GM18868 (cell line): ENCODE measurements at regions not wholly inside any gene's neighbourhood (a gene's known extent, or its start where the extent isn't known, plus 50 kb on each side); places are given as distances from the start of the nearest gene placed in this dataset.

Experiments
- ATAC-seq: cut with Tn5 transposase; IDR thresholded peaks from one replicate; pipeline ENCODE4 v1.9.1; 2021; ENCODE audit warnings: mild to moderate bottlenecking, moderate library complexity; ENCODE audit not compliant: unreplicated experiment

DNA sequence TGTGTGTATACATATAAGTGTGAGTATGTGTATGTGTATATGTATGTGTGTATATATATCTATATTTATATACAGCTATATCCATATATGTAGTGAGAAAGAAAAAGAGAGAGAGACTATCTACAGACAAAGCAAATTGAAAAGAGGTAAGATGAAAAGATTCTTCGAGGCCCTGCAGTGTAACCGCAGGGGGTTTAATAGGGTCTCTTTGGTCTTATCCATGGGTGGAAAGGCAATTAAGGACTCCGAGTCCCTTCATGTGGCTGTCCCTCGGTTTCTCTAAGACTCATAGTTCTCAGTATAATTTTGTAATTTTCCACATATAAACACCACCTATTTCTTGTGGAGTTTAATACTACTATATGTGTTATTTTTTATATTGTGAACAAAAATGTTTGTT is 50.6 kb upstream of the JAZF1 start:
- no peak for ATAC-seq

DNA sequence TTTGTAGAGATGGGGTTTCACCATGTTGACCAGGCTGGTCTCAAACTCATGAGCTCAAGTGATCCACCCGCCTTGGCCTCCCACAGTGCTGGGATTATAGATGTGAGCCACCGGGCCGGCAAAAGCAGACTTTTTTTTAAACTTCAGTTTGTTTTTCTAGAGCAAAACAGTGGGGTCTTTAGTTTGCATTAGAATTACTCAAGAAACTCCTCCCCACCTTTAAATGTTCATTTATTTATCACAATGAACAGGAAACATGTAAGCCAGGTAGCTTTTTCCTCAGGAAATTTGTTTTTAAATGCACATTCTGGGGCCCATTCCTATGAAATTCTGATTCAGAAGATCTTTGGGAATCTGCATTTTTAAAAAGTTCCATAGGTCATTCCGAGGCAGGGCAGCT is 56.0 kb upstream of the JAZF1 start:
- ATAC-seq, result no peak

DNA sequence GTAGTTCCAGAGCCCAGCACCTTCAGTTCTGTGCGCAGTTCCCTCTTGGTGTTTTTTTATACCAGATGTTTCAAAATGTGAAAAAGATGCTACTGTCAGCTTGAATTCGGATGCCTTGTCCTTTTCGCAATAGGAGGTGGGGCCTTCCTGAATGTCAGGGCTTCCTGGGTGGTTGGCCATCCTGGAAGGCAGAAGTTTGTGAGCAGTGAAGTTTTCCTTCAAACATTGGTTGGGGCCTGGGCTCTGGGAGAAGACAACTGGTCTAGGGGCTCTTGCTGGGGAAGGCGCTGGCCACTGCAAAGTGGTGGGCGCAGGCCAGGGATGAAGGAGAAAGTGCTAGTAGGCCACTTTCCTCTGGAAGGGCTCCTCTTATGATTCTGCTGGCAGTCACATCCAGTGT is 56.8 kb upstream of the JAZF1 start:
- ATAC-seq, result no peak

DNA sequence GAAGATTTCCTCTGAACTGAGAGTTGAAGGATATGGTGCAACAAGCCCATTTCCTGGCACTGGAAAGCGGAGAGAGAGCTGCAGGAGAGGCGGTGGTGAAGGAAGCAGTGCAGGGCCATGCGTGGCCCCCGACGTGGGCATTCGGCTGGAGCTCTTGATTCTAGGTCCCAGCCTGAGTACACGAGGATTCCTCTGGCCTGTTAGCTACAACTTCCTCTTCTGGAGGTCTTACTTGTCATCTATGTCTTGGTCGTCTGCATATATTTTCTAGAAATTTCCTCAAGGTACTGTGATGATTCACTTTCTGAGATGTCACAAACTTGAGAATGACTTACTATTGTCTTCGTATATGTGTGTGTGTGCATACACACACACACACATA is 59.2 kb upstream of the JAZF1 start:
- no peak for ATAC-seq

DNA sequence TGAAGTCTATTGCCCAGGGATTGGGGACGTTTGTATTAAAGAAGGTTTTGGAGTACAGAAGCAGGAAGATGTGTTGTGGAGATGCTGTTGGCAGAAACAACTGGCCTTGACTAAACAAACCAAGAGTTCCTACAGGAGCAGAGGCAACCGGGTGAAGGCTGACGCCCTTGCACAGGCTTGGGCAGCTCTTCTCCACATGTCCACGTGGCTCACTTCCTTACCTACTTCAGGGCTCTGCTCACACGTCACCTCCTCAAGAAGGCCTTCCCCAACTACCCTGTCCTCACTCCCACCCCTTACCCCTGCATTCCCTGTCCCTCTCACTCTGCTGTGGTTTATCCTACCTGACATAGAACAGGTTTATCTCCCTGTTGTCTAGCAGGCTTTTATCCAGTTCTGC is 59.9 kb upstream of the JAZF1 start:
- ATAC-seq, result no peak

DNA sequence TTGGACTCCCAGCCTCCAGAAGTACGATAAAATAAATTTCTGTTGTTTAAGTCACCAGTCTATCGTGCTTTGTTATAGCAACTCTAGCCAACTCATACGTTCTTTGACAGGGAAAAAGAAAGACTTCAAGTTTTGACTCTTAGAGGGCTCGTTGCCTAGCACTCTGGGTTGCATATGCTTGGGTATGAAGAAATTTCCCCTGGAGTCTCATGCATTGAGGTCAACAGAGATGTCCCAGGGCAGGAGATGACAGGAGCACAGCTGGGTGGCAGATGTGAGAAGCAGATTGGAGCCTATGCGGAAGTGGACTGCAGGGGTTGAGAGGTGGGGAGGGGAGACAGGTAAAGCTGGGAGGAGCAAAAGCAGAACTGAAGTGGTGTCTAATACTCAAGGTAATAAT is 63.3 kb upstream of the JAZF1 start:
- ATAC-seq, result no peak

DNA sequence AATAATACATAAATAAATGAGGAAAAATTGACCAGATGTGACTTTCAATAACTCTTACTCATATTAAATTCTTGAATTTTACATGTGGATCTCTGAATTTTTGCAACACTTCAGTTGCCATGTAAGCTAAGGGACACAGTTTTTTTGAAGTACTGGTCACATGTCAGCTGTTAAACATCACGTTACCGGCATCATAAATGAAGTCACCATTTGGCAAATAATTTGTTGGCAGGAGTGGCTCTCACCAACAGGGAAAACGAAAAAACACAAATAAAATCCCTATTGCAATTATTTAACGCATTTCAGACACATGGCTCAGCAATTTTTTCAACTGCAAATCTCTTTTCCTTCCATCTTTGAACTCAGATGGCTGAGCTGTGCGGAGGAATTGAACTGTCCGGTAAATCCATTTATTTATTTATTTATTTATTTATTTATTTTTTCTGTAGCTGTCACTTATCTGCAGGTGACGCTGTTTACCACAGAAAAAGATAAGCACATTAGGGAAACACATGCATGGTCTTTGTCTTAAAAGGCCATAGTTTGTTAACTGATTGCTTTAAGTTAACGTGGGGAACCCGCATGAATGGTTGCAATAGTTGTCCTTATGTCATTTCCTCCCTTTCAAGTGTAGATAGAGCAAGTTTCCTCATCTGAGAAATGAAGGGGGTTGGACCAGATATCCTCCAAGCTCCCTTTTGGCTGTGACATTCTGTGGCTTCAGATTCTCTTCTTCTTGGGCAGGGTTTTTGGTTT is 64.7 kb upstream of the JAZF1 start:
- no peak for ATAC-seq

DNA sequence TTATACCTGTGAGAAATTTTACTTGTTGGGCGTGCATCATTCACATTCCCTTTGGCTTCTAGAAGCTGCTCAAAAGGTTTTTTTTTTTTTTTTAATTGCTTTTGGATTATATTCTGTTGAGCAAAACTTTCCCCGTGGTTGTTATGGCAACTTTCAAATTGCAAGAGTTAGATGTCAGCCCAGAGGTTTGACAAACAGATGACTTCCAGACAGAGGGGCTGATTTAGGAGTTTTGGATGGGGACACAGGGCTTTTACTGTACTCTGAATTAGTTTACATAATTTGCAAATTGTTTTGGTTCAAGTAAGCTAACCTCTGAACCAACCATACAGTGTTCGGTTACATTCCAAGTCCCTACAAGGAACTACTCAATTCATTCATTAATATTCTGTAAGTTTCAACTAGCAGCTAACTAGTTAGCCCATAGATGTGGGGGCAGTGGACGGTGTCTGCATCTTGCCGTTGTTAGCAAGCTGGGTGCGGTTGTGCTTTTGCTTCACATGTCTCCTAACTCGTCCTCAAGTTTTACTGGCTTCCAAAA is 66.4 kb upstream of the JAZF1 start:
- no peak for ATAC-seq

DNA sequence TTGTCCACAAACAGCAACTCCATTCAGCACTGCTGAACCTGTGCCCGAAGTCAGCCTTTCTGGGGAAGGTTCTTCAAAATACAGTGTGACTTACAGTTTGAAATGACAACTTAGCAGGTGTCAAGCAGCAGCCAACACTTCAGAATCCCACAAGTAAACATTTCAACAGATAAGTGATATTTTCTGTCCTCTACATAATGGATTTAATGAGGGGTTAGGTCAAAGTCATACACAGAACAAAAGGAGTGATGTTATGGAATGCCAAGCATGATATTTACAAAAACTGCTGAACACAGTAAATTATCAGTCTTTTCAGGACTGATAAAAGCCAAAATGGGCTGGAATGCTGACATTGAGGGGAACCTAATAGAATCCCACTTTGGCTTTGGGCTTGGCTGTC is 77.6 kb upstream of the JAZF1 start:
- no peak for ATAC-seq

DNA sequence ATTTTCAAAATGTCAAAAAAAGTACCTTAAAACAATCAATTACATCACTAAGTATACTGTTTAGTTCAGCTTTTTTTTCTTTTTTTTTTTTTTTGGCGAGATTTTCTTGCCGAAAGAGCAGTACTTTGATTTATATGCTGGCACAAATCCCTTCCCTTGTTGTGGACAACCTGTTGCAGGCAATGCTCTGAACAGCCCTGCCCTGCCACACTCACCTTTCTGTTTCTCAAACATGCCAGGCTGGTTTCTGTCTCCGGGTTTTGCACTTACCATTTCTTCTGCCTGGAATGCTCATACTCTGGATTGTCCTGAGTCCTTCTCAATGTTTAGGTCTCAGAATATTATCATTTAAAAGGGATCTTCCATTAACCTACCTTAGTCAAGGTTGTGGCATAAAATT is 80.4 kb upstream of the JAZF1 start:
- ATAC-seq, result no peak

DNA sequence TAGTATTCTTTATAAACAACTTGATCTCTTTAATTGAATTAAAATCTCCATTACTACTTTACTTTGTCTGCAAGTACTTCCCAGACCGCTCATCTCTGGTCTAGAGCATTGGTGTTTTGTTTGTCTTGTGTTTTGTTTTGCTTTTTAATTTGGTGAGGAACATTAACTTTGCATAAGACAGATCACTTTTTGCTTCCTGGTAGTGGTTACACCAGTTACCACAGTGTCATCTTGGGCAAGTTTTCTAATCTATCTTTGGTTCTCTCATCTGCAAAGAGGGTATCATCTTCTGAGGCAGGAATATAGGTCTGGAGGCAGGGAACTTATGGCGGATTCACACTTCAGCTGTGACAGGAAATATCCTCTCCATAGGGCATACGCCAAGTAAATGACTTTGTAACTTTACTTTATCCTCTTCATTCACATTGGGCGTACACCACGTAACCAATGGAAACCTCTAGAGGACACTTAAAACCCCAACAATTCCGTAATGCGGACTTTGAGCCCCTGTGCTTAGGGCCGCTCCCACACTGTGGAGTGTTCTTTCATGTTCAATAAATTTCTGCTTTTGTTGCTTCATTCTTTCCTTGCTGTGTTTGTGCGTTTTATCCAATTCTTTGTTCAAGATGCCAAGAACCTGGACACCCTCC is 83.2 kb upstream of the JAZF1 start:
- ATAC-seq, result no peak

DNA sequence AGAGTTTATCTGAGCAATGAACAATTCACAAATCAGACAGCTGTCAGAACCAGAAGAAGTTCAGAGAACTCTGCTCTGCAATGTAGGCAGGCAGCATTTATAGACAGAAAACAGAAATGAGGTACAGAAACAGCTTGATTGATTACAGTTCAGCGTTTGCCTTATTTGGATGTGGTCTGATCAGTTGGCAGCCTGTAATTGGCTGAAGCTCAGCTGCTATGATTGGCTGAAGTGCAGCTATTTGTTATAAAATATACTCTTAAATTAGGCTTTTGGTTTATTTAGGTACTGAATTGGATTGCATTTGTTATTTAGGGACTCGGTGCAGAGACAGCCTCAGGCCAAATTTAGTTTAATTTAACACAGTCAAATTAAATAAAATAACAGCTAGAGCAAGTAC is 85.8 kb upstream of the JAZF1 start:
- ATAC-seq, result no peak

DNA sequence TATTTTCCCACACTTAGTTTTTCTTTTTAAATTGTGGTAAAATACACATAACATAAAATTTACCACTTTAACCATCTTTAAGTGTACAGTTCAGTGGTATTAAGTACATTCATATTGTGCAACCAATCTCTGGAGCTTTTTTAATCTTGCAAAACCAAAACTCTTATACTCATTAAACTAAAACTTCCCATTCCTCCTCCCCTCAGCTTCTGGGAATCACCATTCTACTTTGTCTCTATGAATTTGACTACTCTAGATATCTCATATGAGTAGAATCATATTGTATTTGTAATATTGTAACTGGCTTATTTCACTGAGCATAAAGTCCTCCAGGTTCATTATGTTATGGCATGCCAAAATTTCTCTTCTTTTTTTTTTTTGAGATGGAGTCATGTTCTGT is 86.4 kb upstream of the JAZF1 start:
- no peak for ATAC-seq

DNA sequence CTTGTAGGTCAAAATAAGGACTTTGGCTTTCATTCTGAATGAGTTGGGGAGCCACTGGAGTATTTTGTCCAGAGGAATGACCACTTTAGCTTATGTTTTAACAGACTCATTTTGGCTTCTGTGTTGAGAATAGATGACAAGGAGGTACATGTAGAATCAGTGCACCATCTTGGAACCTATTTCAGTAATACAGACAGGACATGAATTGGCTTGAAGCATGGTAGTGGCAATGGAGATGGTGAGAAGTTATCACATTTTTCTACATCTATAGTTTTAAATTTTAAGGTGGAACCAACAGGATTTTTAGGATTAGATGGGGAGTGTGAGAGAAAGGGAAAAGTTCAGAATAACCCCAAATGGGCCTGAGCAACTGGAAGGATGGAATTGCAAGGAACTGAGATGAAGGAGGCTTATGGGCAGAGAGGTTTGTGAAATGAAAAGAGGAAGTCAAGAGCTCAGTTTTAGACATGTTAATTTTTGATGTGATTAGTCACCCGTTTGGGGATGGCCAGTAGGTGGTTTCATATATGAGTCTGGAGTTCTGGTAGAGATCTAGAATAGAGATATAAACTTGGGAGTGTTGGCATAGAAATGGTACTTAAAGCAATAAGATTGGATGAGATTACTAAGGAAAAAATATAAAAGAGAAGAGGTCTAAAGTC is 89.2 kb upstream of the JAZF1 start:
- ATAC-seq, result no peak

DNA sequence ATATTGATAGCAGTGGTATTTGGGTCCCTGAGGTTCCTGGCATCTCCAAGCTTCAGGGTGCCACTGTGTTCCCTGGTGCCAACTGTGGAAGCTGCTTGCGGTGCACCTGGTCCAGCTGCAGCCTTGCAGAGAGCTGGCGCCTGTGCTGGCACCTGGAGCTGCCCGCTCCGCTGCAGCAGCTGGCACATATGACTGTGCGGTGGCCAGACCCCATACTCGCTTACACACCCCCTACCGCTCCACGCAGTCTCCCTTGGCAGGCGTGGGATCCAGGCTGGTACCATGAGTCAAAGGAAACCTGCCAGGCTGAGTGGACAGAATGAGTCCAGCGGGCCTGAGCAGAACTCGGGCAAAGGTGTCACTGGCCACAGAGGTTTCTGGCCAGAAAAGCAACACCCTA is 89.9 kb upstream of the JAZF1 start:
- no peak for ATAC-seq

DNA sequence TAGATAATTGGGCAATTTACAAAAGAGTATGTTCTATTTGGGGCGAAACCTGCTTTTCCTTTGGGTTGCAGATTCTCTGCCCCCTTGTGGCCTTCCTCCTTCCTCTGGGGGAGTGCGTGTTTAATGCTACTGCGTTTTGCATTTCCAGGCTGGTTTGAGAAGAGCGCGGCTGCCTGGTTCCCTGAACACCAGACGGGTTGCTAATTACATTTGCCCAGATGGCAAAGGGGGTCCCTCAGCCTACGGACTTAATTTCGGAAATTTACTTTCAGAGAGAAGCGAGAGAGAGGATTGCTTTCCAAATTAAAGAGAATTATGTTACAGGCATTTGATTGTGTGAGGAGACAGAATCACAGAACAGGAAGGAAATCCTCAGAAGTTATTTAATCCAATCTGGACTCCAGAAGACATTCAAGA is 91.9 kb upstream of the JAZF1 start:
- no peak for ATAC-seq

DNA sequence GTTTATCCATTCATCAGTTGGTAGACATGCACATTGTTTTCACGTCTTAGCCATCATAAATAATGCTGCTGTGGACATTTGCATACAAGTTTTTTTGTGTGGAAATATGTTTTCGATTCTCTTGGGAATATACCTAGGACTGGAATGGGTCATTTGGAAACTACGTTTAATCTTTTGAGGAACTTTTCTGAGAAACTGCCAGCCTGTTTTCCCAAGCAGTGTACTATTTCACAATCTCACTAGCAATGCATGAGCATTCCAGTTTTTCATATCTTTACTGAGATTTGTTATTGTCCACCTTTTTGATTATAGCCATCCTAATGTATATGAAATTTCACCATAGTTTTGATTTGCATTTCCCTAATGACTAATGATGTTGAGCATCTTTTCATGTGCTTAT is 95.7 kb upstream of the JAZF1 start:
- no peak for ATAC-seq

DNA sequence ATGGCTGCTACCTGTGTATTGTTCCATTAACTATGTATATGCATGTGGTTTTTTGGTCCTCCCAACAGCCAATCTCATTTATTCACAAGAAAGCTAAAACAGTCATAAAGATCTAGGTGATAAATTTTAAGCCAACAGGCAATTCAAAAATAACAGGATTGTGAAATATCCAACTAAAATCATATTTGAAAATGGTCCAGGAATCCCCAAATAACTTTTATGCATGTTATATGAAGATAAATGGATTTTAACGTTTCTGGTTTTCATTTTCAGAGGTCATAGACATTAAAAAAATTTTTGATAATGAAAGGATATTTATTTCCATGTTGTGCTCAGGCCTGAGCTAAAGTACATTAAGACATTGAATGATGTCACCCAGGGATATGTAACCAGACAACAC is 96.8 kb upstream of the JAZF1 start:
- no peak for ATAC-seq

DNA sequence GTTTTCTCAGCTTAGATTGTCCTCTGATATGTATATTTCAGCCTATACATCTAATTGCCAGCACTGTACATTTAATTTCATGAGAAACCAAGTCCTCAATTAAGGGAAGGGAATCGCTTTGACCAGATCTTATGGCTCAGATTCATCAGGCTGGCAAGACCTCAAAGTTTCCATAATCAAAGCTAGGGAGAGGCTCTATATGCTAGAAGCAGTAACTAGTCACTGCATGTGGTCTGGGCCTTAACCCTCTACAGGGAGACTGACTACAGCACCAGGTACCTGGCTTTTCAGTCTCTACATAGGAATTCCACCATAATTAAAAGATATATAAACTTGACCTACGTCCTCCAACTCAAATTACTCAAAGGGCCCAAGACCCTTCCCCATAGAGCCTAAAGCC is 97.4 kb upstream of the JAZF1 start:
- ATAC-seq, result no peak

DNA sequence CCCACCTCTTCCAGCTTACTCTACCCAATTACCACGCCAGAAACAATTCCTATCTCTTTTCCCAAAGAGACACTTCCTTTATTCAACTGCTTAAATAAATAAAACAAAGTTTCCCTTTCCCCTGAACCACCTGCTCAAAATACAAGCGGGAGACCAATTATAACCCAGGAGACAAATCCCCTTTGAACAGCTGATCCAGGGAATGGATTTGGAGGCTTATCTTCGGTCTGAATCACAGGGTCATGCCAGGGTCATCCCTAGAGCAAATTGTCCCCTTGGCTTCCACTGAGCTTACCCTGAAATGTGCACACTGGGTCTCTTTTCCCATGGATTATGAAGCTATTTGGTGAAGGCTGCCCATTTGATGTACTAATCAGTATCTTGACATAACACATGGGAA is 99.9 kb upstream of the JAZF1 start:
- no peak for ATAC-seq

DNA sequence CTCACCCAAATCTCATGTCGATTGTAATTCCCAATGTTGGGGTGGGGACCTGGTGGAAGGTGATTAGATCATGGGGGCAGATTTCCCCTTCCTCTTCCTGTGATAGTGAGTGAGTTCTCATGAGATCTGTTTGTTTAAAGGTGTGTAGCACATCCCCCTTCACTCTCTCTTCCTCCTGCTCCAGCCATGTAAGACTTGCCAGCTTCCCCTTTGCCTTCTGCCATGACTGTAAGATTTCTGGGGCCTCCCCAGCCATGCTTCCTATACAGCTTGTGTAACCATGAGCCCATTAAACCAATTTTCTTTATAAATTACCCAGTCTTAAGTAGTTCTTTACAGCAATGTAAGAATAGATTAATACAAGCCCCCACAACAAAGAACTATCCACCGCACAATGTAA is 109.9 kb upstream of the JAZF1 start:
- no peak for ATAC-seq

DNA sequence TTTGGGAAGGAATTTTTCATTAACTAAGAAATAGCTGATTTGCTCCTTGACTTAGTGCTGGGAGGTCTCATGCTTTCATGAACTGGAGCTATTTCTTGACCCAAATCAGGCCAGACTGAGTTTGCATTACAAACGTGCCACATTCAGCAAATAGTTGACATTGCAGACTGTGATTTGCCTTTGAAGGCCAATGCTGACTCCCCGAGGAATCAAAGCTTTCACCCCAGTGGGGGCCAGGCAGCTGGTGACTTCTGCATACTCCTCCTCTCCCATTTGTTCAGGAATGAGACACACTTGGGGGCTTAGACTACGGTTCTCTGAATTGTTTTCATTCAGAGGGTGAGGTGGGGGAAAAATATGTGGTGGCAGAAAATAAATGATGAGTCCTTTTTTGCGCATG is 111.0 kb upstream of the JAZF1 start:
- ATAC-seq, result no peak
